HAP-1 (cell line): ENCODE measurements at regions not wholly inside any gene's neighbourhood (a gene's known extent, or its start where the extent isn't known, plus 50 kb on each side); places are given as distances from the start of the nearest gene placed in this dataset.

Source experiments
- DNase-seq, 2 experiments: peaks; one replicate each; pipeline ENCODE4 v3.0.0-alpha.2; 2016 to 2020; ENCODE audit warnings: low spot score in 2 of 2
- H3K27me3 ChIP-seq: fragments of 250-450 bp; sonication (Bioruptor Pico); 2 replicates; pipeline ENCODE4 v1.5.1; 2020; ENCODE audit warnings: low read depth, mild to moderate bottlenecking, moderate library complexity
- H3K36me3 ChIP-seq: fragments of 250-450 bp; sonication (Bioruptor Pico); replicated peaks from 2 replicates; pipeline ENCODE4 v1.5.1; 2020; ENCODE audit warnings: mild to moderate bottlenecking
- H3K4me1 ChIP-seq: fragments of 250-450 bp; sonication (Bioruptor Pico); 2 replicates; pipeline ENCODE4 v1.5.1; 2020; ENCODE audit warnings: mild to moderate bottlenecking
- H3K4me3 ChIP-seq: fragments of 250-450 bp; sonication (Bioruptor Pico); 2 replicates; pipeline ENCODE4 v1.5.1; 2020; ENCODE audit warnings: mild to moderate bottlenecking, moderate library complexity
- H3K9me3 ChIP-seq: fragments of 250-450 bp; sonication (Bioruptor Pico); 2 replicates; pipeline ENCODE4 v1.5.1; 2020; ENCODE audit warnings: mild to moderate bottlenecking, moderate library complexity
- in situ Hi-C: fragments of 300-500 bp; cut with MboI; formaldehyde crosslinking; loops from 3 replicates; pipeline ENCODE4 v1.14.3; 2020; ENCODE audit warnings: low sequenced_read_pairs, inconsistent platforms, mixed read lengths

DNA sequence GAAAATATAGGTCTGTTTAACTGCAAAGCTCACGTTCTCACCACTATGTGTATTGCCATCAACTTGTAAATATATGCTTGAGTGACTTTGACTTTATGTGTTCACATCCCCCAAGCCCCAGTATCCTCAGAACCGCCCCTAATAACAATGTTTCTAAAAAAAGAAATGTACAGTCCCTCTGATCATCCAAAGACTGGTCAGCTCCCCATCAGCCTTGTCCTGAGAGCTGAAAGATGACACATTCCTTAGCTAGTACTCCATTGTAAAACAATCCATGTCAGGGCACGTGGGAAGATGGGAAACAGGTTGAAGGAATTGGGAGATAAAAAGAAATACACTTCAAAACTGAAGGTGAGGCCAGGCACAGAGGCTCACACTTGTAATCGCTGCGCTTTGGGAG, 279.4 kb upstream of the WWC1 start:
- no peak overlapping the region for H3K4me3 ChIP-seq
- peaks cover 12% of the 10 kb centered on the region; the same call in 1 of the 2 replicates for H3K27me3 ChIP-seq
- no peaks in the 10 kb centered on the region for H3K36me3 ChIP-seq
- H3K9me3 ChIP-seq = no peaks in the 10 kb centered on the region
- in situ Hi-C loops = no loop called here
- DNase-seq = no peak
- no peaks in the 10 kb centered on the region for H3K4me1 ChIP-seq

DNA sequence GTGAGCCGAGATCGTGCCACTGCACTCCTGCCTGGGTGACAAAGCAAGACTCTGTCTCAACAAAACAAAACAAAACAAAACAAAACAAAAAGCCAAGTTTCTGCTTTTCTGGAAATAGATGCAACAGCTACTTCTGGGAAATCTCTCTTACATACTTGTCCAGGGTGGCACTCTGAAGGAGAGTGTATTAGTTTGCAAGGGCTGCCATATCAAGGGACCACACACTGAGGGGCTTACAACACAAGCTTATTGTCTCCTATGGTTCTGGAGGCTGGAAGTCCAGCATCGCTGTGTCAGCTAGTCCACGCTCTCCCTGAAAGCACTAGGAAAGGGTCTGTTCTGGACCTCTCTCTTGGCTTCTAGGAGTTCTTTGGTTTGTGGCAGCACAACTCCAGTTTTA, 277.9 kb upstream of the WWC1 start:
- Histone ChIP-seq H3K4me1 (no peaks in the 10 kb centered on the region), H3K27me3 (peaks cover 12% of the 10 kb centered on the region; the same call in 1 of the 2 replicates), H3K9me3 (no peaks in the 10 kb centered on the region), H3K36me3 (no peaks in the 10 kb centered on the region), H3K4me3 (no peak overlapping the region)
- no peak for DNase-seq
- in situ Hi-C loops = no loop called here

DNA sequence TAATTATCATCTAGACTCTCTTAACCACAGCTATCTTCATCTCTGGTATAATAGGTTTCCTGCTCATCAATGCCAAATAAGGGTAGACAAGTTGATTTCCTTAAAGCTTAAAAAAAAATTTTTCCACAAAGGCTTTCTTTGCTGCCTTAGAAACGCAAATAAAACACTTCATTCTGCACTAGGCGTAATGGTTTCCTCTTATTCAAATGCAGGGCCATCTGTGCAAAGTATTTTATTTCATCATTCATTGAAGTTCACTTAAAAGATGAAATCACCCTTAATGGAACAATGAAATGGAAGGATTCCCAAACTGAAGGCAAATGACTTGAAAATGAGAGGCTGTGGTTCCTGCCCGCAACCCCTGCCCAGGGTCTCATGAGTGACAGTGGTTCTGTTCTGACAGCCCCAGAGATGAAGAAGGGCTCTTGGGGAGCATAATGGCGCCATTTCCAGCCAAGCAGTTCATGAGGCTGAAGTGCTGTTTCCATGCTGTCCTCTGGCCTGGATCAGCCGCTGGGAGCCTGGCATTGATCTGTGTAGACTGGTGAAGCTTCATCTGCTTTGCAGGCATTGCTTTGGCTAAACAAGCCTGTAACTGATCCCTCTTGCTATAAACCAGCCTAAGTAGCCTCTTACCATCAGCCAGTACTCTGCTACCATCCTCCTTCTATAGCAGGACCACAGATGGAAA, 276.9 kb upstream of the WWC1 start:
- DNase-seq = no peak
- H3K4me1 ChIP-seq = no peaks in the 10 kb centered on the region
- no peak overlapping the region for H3K4me3 ChIP-seq
- H3K27me3 ChIP-seq = peaks cover 19% of the 10 kb centered on the region
- H3K36me3 ChIP-seq = no peaks in the 10 kb centered on the region
- in situ Hi-C loops = no loop called here
- H3K9me3 ChIP-seq = no peaks in the 10 kb centered on the region

DNA sequence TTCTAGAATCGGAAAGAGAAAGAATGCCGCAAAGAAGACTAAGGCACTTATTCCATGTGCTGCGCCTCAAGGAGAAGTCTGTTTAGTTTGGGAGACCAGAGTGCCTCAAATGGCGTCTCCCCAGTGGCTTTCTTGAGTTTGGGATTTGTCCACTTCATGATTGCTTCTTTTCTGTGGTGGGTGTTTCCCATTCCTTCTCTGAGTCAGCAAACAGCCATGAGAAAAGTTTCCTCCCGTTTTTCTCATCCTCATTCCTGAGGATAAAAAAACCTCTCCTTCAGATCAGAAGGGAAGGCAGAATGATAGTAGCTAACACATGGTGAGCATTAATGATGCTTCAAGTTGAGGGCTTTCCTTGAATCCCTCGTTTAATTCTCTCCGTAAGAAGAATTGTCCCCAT, 275.9 kb upstream of the WWC1 start:
- H3K4me1 ChIP-seq = no peaks in the 10 kb centered on the region
- in situ Hi-C loops = no loop called here
- H3K4me3 ChIP-seq = no peak overlapping the region
- DNase-seq = no peak
- H3K9me3 ChIP-seq = no peaks in the 10 kb centered on the region
- no peaks in the 10 kb centered on the region for H3K36me3 ChIP-seq
- peaks cover 25% of the 10 kb centered on the region for H3K27me3 ChIP-seq

DNA sequence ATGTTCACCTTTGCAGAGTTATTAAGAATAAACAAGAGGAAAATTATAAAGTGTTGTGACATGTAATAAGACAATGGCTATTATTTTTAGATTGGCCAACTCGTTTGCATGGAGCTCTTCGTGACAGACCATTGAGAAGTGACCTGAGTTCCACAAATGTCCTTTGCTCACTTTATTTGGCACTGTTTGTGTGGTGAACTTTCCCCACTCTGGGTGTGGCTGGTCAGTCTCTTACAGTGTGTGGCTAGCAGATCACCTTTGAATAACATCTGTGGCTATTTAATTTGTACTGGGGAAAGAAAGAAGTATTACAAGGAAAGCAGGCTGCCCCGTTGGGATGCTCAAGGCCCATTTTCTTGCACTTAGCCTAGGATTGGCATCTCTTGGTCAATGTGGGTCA, 274.1 kb upstream of the WWC1 start:
- in situ Hi-C loops = no loop called here
- no peaks in the 10 kb centered on the region for H3K36me3 ChIP-seq
- H3K4me1 ChIP-seq = no peaks in the 10 kb centered on the region
- H3K9me3 ChIP-seq = no peaks in the 10 kb centered on the region
- no peak for DNase-seq
- H3K4me3 ChIP-seq = no peak overlapping the region
- peaks cover 29% of the 10 kb centered on the region for H3K27me3 ChIP-seq

DNA sequence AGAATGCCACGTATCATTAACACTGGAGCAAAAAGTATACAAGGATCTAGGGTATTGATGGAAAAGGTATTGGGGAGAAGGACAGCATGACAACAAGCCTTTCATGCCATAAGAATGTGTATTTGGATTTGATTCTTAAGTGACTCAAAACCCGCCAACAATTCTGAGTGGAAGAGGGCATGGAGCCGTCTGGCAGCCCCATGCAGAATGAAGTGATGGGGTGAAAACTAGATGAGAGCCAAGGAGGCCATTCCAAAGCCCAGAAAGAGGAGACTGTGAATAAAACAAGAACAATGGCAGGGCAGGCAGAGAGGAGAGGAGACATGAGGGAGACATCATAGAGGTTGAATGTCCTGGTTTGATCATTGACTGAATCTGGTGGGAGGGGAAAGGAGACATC, 272.3 kb upstream of the WWC1 start:
- no peaks in the 10 kb centered on the region for H3K36me3 ChIP-seq
- H3K4me1 ChIP-seq = no peaks in the 10 kb centered on the region
- no peaks in the 10 kb centered on the region for H3K9me3 ChIP-seq
- H3K27me3 ChIP-seq = peaks cover 38% of the 10 kb centered on the region
- no peak for DNase-seq
- no peak overlapping the region for H3K4me3 ChIP-seq
- in situ Hi-C loops = no loop called here

DNA sequence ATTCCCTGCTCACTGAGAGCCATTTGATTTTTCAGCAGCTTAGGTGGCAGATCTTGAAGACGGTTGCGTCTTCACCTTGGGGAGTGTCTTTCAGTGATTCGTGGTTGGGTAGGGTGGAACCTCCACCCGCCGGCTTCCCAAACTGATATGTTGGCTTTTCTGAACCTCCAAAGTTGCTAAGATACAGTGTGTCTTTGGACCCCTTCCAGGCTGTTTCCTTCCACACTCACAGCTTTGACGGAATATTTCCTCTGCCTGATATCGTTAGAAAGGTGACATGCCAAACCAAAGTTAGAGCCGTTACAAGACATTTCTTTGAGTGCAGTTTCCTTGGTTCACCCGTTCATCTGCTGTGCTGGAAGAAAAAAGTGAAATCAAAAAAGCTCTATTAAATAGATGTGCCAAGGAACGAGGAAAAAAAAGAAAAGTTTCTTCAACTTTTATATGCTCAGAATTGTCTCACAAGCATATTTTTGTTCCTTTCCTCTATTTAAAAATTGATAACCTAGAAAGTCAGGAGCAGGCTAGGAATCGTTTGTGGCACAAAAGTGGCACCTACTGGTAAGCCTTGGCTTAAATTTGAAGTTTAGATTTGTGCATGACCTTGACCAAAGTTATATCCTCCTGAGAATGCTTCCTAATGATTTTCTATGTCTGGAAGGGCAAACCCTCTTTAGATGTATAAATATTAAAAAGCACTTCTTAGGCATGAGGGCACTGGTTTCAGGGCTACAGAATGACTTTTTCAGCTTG, 270.7 kb upstream of the WWC1 start:
- peaks cover 38% of the 10 kb centered on the region for H3K27me3 ChIP-seq
- no peak for DNase-seq
- H3K4me3 ChIP-seq = no peak overlapping the region
- in situ Hi-C loops = no loop called here
- H3K36me3 ChIP-seq = no peaks in the 10 kb centered on the region
- no peaks in the 10 kb centered on the region for H3K4me1 ChIP-seq
- H3K9me3 ChIP-seq = no peaks in the 10 kb centered on the region

DNA sequence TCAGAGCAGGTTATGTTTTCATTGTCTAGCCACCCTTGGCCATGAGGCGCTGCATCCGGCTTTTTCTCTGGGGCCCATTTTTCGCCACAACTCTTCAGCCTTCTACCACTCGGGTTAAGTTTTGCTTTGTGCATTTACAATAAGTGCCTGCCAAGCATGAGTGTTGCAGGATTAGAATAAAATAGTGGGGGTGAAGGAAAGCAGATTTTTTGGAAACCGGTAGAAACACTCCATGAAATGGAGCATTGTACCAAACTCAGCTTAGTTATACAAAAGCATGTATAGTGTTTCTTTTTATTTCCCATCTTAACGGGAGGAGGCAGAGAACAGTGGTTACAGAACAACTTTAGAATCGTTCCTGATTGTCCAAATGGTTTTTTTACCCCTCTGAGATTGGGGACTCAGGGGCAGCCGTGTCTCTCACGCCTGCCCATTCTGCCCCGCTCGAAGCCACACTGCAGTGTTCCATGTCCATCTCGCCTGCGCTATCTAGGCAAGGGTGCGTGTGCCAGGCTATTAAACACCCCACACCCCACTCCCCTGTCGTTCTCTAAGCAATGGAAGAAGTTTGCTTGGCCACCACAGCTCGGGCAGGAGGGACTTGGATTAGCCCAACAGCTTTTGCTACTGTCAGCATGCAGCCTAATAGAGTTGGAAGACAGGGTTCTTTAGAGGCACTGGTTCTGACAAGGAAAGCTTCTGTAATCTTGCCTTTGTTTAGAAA, 268.8 kb upstream of the WWC1 start:
- no peak for DNase-seq
- in situ Hi-C loops = no loop called here
- Histone ChIP-seq H3K9me3 (no peaks in the 10 kb centered on the region), H3K36me3 (no peaks in the 10 kb centered on the region), H3K4me1 (no peaks in the 10 kb centered on the region), H3K27me3 (peaks cover 45% of the 10 kb centered on the region), H3K4me3 (no peak overlapping the region)

DNA sequence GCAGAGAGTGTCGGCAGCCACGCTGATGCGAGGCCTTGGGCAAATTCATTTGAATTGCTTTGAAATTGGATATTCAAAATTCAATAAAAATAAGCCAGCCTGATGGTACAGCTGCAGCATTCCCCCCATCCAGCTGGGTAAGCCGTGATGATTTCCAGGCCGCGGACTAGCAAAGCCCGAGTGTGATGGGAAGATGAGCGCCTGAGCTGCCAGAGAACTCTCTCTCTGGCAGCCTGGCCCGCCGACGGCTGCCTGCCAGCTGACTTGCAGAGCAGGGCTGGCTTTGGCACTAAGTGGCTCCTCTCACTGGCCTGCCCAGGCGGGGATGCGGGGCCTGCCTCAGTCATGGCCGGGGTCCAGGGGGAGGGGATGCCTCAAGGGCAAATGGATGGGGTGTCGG, 268.3 kb upstream of the WWC1 start:
- H3K4me1 ChIP-seq = no peaks in the 10 kb centered on the region
- H3K27me3 ChIP-seq = peaks cover 50% of the 10 kb centered on the region
- in situ Hi-C loops = no loop called here
- no peak overlapping the region for H3K4me3 ChIP-seq
- H3K36me3 ChIP-seq = no peaks in the 10 kb centered on the region
- no peaks in the 10 kb centered on the region for H3K9me3 ChIP-seq
- DNase-seq = no peak

DNA sequence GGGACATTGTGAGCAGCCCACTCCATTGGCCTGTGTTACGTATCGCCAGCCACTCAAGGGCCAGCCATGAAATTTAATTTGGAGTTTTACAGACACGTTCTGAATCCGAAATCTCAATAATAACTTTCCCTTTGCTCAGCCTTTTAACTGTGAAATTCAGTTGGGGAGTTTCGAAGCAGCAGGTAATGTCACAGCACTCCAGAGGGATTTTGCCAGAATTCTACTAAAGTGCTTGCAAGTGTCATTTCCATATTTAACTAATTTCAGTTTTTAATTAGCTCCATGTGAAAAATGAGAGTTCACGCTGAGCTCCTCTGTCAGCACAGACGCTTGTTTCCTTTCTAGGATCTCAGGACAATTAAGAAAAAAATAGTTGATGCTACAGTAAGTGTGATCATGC, 267.1 kb upstream of the WWC1 start:
- no peaks in the 10 kb centered on the region for H3K9me3 ChIP-seq
- H3K4me3 ChIP-seq = no peak overlapping the region
- H3K4me1 ChIP-seq = no peaks in the 10 kb centered on the region
- no peak for DNase-seq
- in situ Hi-C loops = no loop called here
- H3K27me3 ChIP-seq = peaks cover 44% of the 10 kb centered on the region
- H3K36me3 ChIP-seq = no peaks in the 10 kb centered on the region

DNA sequence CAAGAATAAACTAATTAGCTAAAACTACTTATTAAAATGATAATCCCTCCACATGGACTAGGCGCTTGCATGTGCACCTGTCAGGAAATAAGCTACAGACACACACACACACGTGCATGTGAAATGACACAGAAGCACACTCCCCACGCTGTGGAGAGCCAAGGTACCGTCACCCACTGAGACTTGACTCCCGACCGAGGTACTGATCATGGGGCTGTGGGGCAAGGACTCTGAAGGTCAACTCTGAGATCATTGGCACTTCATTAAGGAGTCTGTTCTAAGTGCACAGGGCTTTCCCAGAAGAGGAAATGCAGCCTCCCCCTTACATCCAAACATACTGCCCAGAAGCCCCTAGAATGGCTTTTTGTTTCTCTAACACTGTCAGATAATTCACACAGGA, 264.4 kb upstream of the WWC1 start:
- Histone ChIP-seq H3K4me3 (no peak overlapping the region), H3K36me3 (no peaks in the 10 kb centered on the region), H3K4me1 (no peaks in the 10 kb centered on the region), H3K27me3 (peaks cover 33% of the 10 kb centered on the region), H3K9me3 (no peaks in the 10 kb centered on the region)
- in situ Hi-C loops = no loop called here
- DNase-seq = no peak

DNA sequence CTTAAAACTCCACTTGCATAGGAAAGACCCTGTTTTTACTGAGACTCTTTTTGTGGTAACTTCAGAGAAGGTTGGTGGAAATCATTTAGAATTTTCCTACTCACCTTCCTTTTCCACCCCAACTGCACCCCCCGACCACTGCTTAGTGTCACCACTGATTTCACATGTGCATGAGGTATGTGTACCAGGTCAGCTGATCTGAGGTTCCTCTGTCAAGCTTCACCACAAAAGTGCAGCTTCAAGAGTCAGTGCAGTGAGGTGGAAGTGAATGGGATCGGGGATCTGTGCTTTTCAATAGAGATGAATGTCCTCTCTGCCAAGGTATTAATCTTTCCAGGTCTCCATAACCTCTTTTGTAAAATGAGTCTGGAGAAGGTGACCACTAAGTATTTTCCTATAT, 260.5 kb upstream of the WWC1 start:
- no peak for DNase-seq
- in situ Hi-C loops = no loop called here
- Histone ChIP-seq H3K9me3 (no peaks in the 10 kb centered on the region), H3K36me3 (no peaks in the 10 kb centered on the region), H3K4me1 (no peaks in the 10 kb centered on the region), H3K4me3 (no peak overlapping the region), H3K27me3 (peaks cover 24% of the 10 kb centered on the region)

DNA sequence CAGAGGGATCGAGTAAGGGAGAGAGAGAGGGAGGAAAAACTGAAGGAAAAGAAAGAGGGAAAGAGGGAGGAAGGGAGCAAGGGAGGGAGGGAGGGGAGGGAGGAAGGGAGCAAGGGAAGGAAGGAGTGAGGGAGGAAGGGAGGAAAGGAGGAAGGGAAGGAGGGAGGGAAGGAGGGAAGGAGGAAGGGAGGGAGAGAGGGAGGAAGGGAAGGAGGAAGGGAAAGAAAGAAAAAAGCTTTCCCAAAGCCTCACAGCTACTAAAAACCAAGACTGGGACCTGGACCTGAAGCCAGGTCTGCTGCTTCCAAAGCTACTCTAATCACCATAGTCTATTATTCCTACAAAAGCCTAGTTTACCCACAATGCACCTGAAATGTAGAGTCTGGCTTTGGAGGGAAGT, 259.8 kb upstream of the WWC1 start:
- H3K27me3 ChIP-seq = peaks cover 24% of the 10 kb centered on the region
- H3K4me3 ChIP-seq = no peak overlapping the region
- in situ Hi-C loops = no loop called here
- no peak for DNase-seq
- no peaks in the 10 kb centered on the region for H3K9me3 ChIP-seq
- H3K4me1 ChIP-seq = no peaks in the 10 kb centered on the region
- H3K36me3 ChIP-seq = no peaks in the 10 kb centered on the region

DNA sequence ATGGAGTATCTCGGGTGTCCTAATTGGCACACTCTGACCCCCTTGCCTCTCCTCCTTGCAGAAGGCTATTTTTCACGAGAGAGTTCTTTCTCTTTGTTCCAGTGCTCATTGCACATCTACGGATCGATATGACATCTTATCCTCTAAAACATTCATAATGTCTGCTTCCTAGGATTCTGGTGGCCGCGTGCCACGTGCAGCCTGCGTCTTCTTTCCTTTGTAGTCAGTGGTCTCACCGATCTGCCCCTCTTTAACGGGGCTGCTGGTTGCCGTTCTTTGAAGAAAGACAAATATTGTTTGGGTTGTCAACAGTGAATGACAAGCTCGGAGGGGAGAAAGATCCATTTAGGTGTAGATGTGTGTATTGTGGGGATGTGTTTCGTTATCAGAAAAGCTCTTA, 252.4 kb upstream of the WWC1 start:
- Histone ChIP-seq H3K27me3 (peaks cover 6% of the 10 kb centered on the region), H3K4me1 (no peaks in the 10 kb centered on the region), H3K36me3 (no peaks in the 10 kb centered on the region), H3K4me3 (no peak overlapping the region), H3K9me3 (no peaks in the 10 kb centered on the region)
- in situ Hi-C loops = no loop called here
- no peak for DNase-seq
